Keratinocyte (primary cell): ENCODE measurements at regions not wholly inside any gene's neighbourhood (a gene's known extent, or its start where the extent isn't known, plus 50 kb on each side); places are given as distances from the start of the nearest gene placed in this dataset.

Experiments
- EZH2 ChIP-seq: IDR thresholded peaks from one replicate; pipeline ENCODE4 v1.6.1; 2012; ENCODE audit warnings: inconsistent platforms, mild to moderate bottlenecking, low read length, moderate library complexity
- TF ChIP-seq, protein P1 (sequence below), 3 experiments: IDR thresholded peaks in 1 of 3; conservative IDR thresholded peaks in 1 of 3; optimal IDR thresholded peaks in 1 of 3; 2 replicates in 2 of 3; 3 replicates in 1 of 3; pipeline versions ENCODE3 to v1.5.1; 2011; ENCODE audit warnings: low read length in 3 of 3, mild to moderate bottlenecking in 3 of 3, moderate library complexity in 2 of 3, control low read depth in 1 of 3, inconsistent platforms in 1 of 3; ENCODE audit not compliant: insufficient read depth in 2 of 3; ENCODE audit errors: extremely low read depth in 1 of 3

GRCh38 chr7:22569586-22570321 lies 69.8 kb upstream of the STEAP1B start:
- TF ChIP-seq, protein P1, sequence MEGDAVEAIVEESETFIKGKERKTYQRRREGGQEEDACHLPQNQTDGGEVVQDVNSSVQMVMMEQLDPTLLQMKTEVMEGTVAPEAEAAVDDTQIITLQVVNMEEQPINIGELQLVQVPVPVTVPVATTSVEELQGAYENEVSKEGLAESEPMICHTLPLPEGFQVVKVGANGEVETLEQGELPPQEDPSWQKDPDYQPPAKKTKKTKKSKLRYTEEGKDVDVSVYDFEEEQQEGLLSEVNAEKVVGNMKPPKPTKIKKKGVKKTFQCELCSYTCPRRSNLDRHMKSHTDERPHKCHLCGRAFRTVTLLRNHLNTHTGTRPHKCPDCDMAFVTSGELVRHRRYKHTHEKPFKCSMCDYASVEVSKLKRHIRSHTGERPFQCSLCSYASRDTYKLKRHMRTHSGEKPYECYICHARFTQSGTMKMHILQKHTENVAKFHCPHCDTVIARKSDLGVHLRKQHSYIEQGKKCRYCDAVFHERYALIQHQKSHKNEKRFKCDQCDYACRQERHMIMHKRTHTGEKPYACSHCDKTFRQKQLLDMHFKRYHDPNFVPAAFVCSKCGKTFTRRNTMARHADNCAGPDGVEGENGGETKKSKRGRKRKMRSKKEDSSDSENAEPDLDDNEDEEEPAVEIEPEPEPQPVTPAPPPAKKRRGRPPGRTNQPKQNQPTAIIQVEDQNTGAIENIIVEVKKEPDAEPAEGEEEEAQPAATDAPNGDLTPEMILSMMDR (optimal IDR thresholded peaks at IDR 0.05 in 1 of 3, IDR thresholded peaks at IDR 0.05 in 1 of 3, conservative IDR thresholded peaks at IDR 0.05 in 1 of 3; ENCODE audit: extremely low read depth in 1 of 3, insufficient read depth in 2 of 3, low read length in 3 of 3) = no peak
- no peak for TF ChIP-seq EZH2
